IMR-90 (cell line): ENCODE measurements at regions not wholly inside any gene's neighbourhood (a gene's known extent, or its start where the extent isn't known, plus 50 kb on each side); places are given as distances from the start of the nearest gene placed in this dataset.
"Not testable (repeated sequence)": the region's sequence is repeated elsewhere in the genome, so short reads cannot be mapped to it uniquely, and the experiment has no call there.

Experiments used
- ATAC-seq: fragments of 200-7000 bp; cut with Tn5 transposase; 2 replicates; pipeline ENCODE4 v1.9.1; 2020; ENCODE audit warnings: low read depth, mild to moderate bottlenecking, moderate library complexity
- BruUV-seq: library from RNA; stranded (reverse); fragments of 400-500 nt; replicated peaks from 2 replicates; lab custom pipeline; 2021; lab: Mats Ljungman, UMichigan
- CTCF ChIA-PET: fragments of 300-600 bp; formaldehyde crosslinking; extraction: SDS; loops from one replicate; lab custom pipeline; 2021; ENCODE audit warnings: antibody characterized with exemption; lab: Yijun Ruan, JAX
- POLR2A ChIA-PET: fragments of 300-600 bp; sonication (Branson Sonifier 250); formaldehyde crosslinking; loops from one replicate; lab custom pipeline; 2022; ENCODE audit warnings: antibody characterized with exemption; ENCODE audit not compliant: unreplicated experiment; lab: Charles Lee
- DNase-seq: peaks from one replicate; pipeline ENCODE4 v3.0.0; 2013
- H2AFZ ChIP-seq: replicated peaks from 2 replicates; pipeline ENCODE3; 2013; ENCODE audit warnings: low read length, mild to moderate bottlenecking; ENCODE audit not compliant: poor library complexity
- H2AK5ac ChIP-seq: 2 replicates; pipeline ENCODE4 v1.6.1; 2013; ENCODE audit warnings: low read depth, low read length, inconsistent platforms
- H2AK9ac ChIP-seq: replicated peaks from 2 replicates; pipeline ENCODE3; 2013; ENCODE audit warnings: mild to moderate bottlenecking, low read depth, low read length, moderate library complexity; ENCODE audit not compliant: poor library complexity
- H2BK120ac ChIP-seq: 2 replicates; pipeline ENCODE4 v1.6.1; 2013; ENCODE audit warnings: low read depth, low read length, inconsistent platforms
- H2BK15ac ChIP-seq: 3 replicates; pipeline ENCODE4 v1.6.1; 2013; ENCODE audit warnings: low read depth, low read length, inconsistent platforms
- H2BK20ac ChIP-seq: 2 replicates; pipeline ENCODE4 v1.6.1; 2013; ENCODE audit warnings: low read depth, mild to moderate bottlenecking, inconsistent platforms, low read length, moderate library complexity
- H2BK5ac ChIP-seq: 2 replicates; pipeline ENCODE4 v1.6.1; 2013; ENCODE audit warnings: mild to moderate bottlenecking, low read depth, low read length, inconsistent platforms; ENCODE audit not compliant: poor library complexity, severe bottlenecking
- H3K14ac ChIP-seq: replicated peaks from 2 replicates; pipeline ENCODE4 v1.6.1; 2013; ENCODE audit warnings: low read depth, low read length, inconsistent platforms
- H3K18ac ChIP-seq: 2 replicates; pipeline ENCODE4 v1.6.1; 2013; ENCODE audit warnings: low read depth, low read length, control low read depth
- H3K23ac ChIP-seq: 2 replicates; pipeline ENCODE4 v1.6.1; 2013; ENCODE audit warnings: low read depth, low read length, inconsistent platforms
- H3K27ac ChIP-seq: 2 replicates; pipeline ENCODE4 v1.5.1; 2013; ENCODE audit warnings: mild to moderate bottlenecking, control low read depth, low read length; ENCODE audit not compliant: insufficient read depth
- H3K27me3 ChIP-seq: 2 replicates; pipeline ENCODE4 v1.6.1; 2013; ENCODE audit warnings: low read length; ENCODE audit not compliant: control insufficient read depth, insufficient read depth
- H3K36me3 ChIP-seq: 2 replicates; pipeline ENCODE4 v1.6.1; 2013; ENCODE audit warnings: low read length, mixed read lengths; ENCODE audit not compliant: control insufficient read depth, insufficient read depth
- H3K4ac ChIP-seq: 2 replicates; pipeline ENCODE4 v1.6.1; 2013; ENCODE audit warnings: low read depth, low read length, inconsistent platforms
- H3K4me1 ChIP-seq: 2 replicates; pipeline ENCODE4 v1.6.1; 2013; ENCODE audit warnings: low read length, mixed read lengths; ENCODE audit not compliant: control insufficient read depth, insufficient read depth
- H3K4me2 ChIP-seq: 2 replicates; pipeline ENCODE4 v1.6.1; 2013; ENCODE audit warnings: low read depth, mild to moderate bottlenecking, control low read depth, low read length, moderate library complexity
- H3K4me3 ChIP-seq: 2 replicates; pipeline ENCODE4 v1.5.1; 2013; ENCODE audit warnings: low read depth, mild to moderate bottlenecking, control low read depth, low read length, moderate library complexity; ENCODE audit not compliant: insufficient read depth
- H3K56ac ChIP-seq: 2 replicates; pipeline ENCODE4 v1.6.1; 2013; ENCODE audit warnings: low read length, inconsistent platforms; ENCODE audit not compliant: insufficient read depth; ENCODE audit errors: extremely low read depth
- H3K79me1 ChIP-seq, 2 experiments: 2 replicates each; pipeline ENCODE4 v1.6.1; 2013; ENCODE audit warnings: low read length in 2 of 2, inconsistent platforms in 1 of 2, low read depth in 1 of 2
- H3K9ac ChIP-seq: 2 replicates; pipeline ENCODE4 v1.6.1; 2013; ENCODE audit warnings: low read depth, low read length, control low read depth
- H3K9me1 ChIP-seq: 2 replicates; pipeline ENCODE4 v1.6.1; 2013; ENCODE audit warnings: low read length, inconsistent platforms; ENCODE audit not compliant: insufficient read depth
- H3K9me3 ChIP-seq: 2 replicates; pipeline ENCODE4 v1.6.1; 2013; ENCODE audit warnings: low read length; ENCODE audit not compliant: control insufficient read depth, insufficient read depth
- H4K20me1 ChIP-seq: 2 replicates; pipeline ENCODE4 v1.6.1; 2013; ENCODE audit warnings: low read length, inconsistent platforms; ENCODE audit not compliant: insufficient read depth
- H4K5ac ChIP-seq: 2 replicates; pipeline ENCODE4 v1.6.1; 2013; ENCODE audit warnings: mild to moderate bottlenecking, low read depth, low read length, control low read depth
- H4K8ac ChIP-seq, 2 experiments: 2 replicates each; pipeline ENCODE4 v1.6.1; 2013; ENCODE audit warnings: low read depth in 2 of 2, low read length in 2 of 2, control low read depth in 1 of 2, inconsistent platforms in 1 of 2
- H4K91ac ChIP-seq: 2 replicates; pipeline ENCODE4 v1.6.1; 2013; ENCODE audit warnings: low read depth, low read length, inconsistent platforms; ENCODE audit not compliant: insufficient read depth
- WGBS, 2 experiments: methylation state at CpG; one replicate each; pipeline versions ENCODE4 v1.1.5 to v1.1.7; 2013; ENCODE audit warnings: missing lambda C conversion rate in 2 of 2; ENCODE audit not compliant: insufficient read length in 1 of 2; ENCODE audit errors: extremely low coverage in 2 of 2; 5-methylcytosine and 5-hydroxymethylcytosine counted together
- dilution Hi-C: fragments of 300-500 bp; cut with HindIII; formaldehyde crosslinking; loops from one replicate; pipeline ENCODE4 v1.14.3; 2018; ENCODE audit warnings: low sequenced_read_pairs; ENCODE audit not compliant: unreplicated experiment
- in situ Hi-C: fragments of 300-500 bp; cut with MboI; formaldehyde crosslinking; loops from 3 replicates; pipeline ENCODE4 v1.14.3; 2019; ENCODE audit warnings: low sequenced_read_pairs, inconsistent platforms, mixed read lengths
- intact Hi-C: fragments of 100-400 bp; cut with micrococcal nuclease; formaldehyde crosslinking; loops from 2 replicates; pipeline ENCODE4 v1.10.0; 2022

DNA sequence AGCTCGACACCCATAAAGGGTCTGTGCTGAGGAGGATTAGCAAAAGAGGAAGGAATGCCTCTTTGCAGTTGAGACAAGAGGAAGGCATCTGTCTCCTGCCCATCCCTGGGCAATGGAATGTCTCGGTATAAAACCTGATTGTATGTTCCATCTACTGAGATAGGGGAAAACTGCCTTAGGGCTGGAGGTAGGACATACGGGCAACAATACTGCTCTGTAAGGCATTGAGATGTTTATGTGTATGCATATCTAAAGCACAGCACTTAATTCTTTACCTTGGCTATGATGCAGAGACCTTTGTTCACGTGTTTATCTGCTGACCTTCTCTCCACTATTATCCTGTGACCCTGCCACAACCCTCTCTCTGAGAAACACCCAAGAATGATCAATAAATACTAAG is 210.7 kb downstream of the POTED start:
- H3K9ac ChIP-seq, H3K23ac ChIP-seq, H3K14ac ChIP-seq, H2AFZ ChIP-seq, intact Hi-C loops, H4K5ac ChIP-seq, H2AK5ac ChIP-seq, H2BK15ac ChIP-seq, H3K9me1 ChIP-seq, H2BK20ac ChIP-seq, H3K18ac ChIP-seq, DNase-seq, H3K79me1 ChIP-seq, H2AK9ac ChIP-seq, H3K27ac ChIP-seq, in situ Hi-C loops, H4K8ac ChIP-seq, H3K4me3 ChIP-seq, H3K56ac ChIP-seq, H3K36me3 ChIP-seq, CTCF ChIA-PET, H3K9me3 ChIP-seq, H2BK5ac ChIP-seq, H4K20me1 ChIP-seq, ATAC-seq, BruUV-seq, H4K91ac ChIP-seq, H3K4ac ChIP-seq, H3K4me2 ChIP-seq, H3K27me3 ChIP-seq, H3K4me1 ChIP-seq, H2BK120ac ChIP-seq, dilution Hi-C loops, POLR2A ChIA-PET: not testable (repeated sequence)
- no CpG with 5 or more reads among the region's 4 CpGs for WGBS, 2 experiments

DNA sequence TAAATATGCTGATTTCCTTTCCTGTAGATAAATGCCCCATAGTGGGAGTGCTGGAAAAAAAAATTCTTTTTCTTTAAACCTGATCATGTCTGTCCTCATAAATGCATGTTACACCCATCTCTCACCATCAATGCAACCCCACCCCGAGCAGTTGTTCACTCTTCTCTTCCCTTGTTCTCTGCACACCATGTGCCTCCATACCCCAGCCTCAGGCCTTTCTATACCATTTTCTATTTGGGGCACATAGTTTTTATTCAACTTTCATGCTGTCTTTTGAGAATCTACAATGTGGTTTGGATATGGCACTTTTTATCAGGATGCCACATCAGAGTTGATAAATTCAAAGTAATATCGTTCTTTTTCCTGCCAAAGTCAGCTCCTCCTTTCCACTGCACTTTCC is 202.6 kb downstream of the POTED start:
- H4K91ac ChIP-seq, BruUV-seq, H2BK15ac ChIP-seq, intact Hi-C loops, H4K20me1 ChIP-seq, H3K14ac ChIP-seq, H2BK120ac ChIP-seq, H3K9me1 ChIP-seq, H3K79me1 ChIP-seq, ATAC-seq, H2AFZ ChIP-seq, H3K23ac ChIP-seq, CTCF ChIA-PET, H3K9ac ChIP-seq, H3K4ac ChIP-seq, H3K9me3 ChIP-seq, POLR2A ChIA-PET, H3K18ac ChIP-seq, H2AK5ac ChIP-seq, H4K8ac ChIP-seq, H3K4me2 ChIP-seq, dilution Hi-C loops, H2BK5ac ChIP-seq, H2AK9ac ChIP-seq, in situ Hi-C loops, DNase-seq, H4K5ac ChIP-seq, H3K56ac ChIP-seq, H3K27me3 ChIP-seq, H3K4me1 ChIP-seq, H2BK20ac ChIP-seq, H3K27ac ChIP-seq, H3K4me3 ChIP-seq, H3K36me3 ChIP-seq: not testable (repeated sequence)
- 20% methylated on average over 1 of the region's 2 CpGs; no CpG with 5 or more reads in 1 of the 2 experiments for WGBS, 2 experiments
